Right renal cortex interstitium (tissue), 3 donors: ENCODE measurements at regions not wholly inside any gene's neighbourhood (a gene's known extent, or its start where the extent isn't known, plus 50 kb on each side); places are given as distances from the start of the nearest gene placed in this dataset.

ENCODE experiments used
- DNase-seq, 3 donors: peaks; one replicate each; pipeline ENCODE4 v3.0.0-alpha.2; 2013; ENCODE audit warnings: low read depth in 3 of 3, low spot score in 2 of 3

GRCh38 chr9:88691091-88691490 lies 156.1 kb downstream of the NXNL2 start:
- DNase-seq: no peak

GRCh38 chr9:88691811-88692210 lies 156.8 kb downstream of the NXNL2 start:
- no peak for DNase-seq

- no peak for DNase-seq
Measured at GRCh38 chr9:88692827-88693226, 157.8 kb downstream of the NXNL2 start.

- no peak for DNase-seq
Measured at GRCh38 chr9:88694625-88695024, 159.6 kb downstream of the NXNL2 start.

GRCh38 chr9:88696501-88696900 lies 161.5 kb downstream of the NXNL2 start:
- no peak for DNase-seq

- peak in 2 of 3 donors; percentile 36 to 41 for DNase-seq
Measured at GRCh38 chr9:88697764-88698432, 162.9 kb downstream of the NXNL2 start.

- DNase-seq: no peak
Measured at GRCh38 chr9:88702985-88703384, 168.0 kb downstream of the NXNL2 start.

GRCh38 chr9:88706193-88707113 lies 171.5 kb downstream of the NXNL2 start:
- DNase-seq: peak in 1 of 3 donors; percentile 68

GRCh38 chr9:88710449-88710848 lies 175.5 kb downstream of the NXNL2 start:
- DNase-seq: no peak

GRCh38 chr9:88711719-88712118 lies 176.7 kb downstream of the NXNL2 start:
- no peak for DNase-seq

- DNase-seq: no peak
Measured at GRCh38 chr9:88712484-88712883, 177.5 kb downstream of the NXNL2 start.

- DNase-seq: no peak
Measured at GRCh38 chr9:88713010-88713409, 178.0 kb downstream of the NXNL2 start.

GRCh38 chr9:88716596-88717290 lies 181.8 kb downstream of the NXNL2 start:
- no peak for DNase-seq

- no peak for DNase-seq
Measured at GRCh38 chr9:88721025-88721424, 186.0 kb downstream of the NXNL2 start.

GRCh38 chr9:88721495-88722279 lies 186.7 kb downstream of the NXNL2 start:
- no peak for DNase-seq

- DNase-seq: no peak
Measured at GRCh38 chr9:88722753-88723152, 187.8 kb downstream of the NXNL2 start.

- DNase-seq: no peak
Measured at GRCh38 chr9:88723751-88724150, 188.8 kb downstream of the NXNL2 start.

GRCh38 chr9:88724331-88724730 lies 189.4 kb downstream of the NXNL2 start:
- no peak for DNase-seq

GRCh38 chr9:88725300-88726019 lies 190.5 kb downstream of the NXNL2 start:
- no peak for DNase-seq

GRCh38 chr9:88726803-88727202 lies 191.8 kb downstream of the NXNL2 start:
- no peak for DNase-seq
